ENCODE measurements at regions not wholly inside any gene's neighbourhood (a gene's known extent, or its start where the extent isn't known, plus 50 kb on each side); places are given as distances from the start of the nearest gene placed in this dataset.

GRCh38 chr5:73390972-73391371, 57.6 kb downstream of the FOXD1 start:
- no peaks in the 10 kb centered on the region for H3K9me3 ChIP-seq
- no peaks in the 10 kb centered on the region for H3K36me3 ChIP-seq
- FAIRE-seq (no peak), DNase-seq (no peak), ATAC-seq (no peak)
- H3K27ac ChIP-seq, result no peak overlapping the region
- no peak overlapping the region for H3K4me3 ChIP-seq
- intact Hi-C loops (cut with DNase I), result no loop called here
- TF ChIP-seq, protein P1, sequence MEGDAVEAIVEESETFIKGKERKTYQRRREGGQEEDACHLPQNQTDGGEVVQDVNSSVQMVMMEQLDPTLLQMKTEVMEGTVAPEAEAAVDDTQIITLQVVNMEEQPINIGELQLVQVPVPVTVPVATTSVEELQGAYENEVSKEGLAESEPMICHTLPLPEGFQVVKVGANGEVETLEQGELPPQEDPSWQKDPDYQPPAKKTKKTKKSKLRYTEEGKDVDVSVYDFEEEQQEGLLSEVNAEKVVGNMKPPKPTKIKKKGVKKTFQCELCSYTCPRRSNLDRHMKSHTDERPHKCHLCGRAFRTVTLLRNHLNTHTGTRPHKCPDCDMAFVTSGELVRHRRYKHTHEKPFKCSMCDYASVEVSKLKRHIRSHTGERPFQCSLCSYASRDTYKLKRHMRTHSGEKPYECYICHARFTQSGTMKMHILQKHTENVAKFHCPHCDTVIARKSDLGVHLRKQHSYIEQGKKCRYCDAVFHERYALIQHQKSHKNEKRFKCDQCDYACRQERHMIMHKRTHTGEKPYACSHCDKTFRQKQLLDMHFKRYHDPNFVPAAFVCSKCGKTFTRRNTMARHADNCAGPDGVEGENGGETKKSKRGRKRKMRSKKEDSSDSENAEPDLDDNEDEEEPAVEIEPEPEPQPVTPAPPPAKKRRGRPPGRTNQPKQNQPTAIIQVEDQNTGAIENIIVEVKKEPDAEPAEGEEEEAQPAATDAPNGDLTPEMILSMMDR (IDR thresholded peaks at IDR 0.05), result no peak
- peaks cover 14 to 21% (median 21%) of the 10 kb centered on the region in 3 donors for H3K4me1 ChIP-seq
- 67 to 79% methylated on average over 2 of the region's 2 CpGs for WGBS, 2 donors
- H3K27me3 ChIP-seq, result no peaks in the 10 kb centered on the region

- Histone ChIP-seq H3K36me3 (no peaks in the 10 kb centered on the region), H3K27me3 (no peaks in the 10 kb centered on the region), H3K27ac (no peak overlapping the region), H3K4me1 (peaks cover 11 to 12% (median 12%) of the 10 kb centered on the region in 3 donors), H3K4me3 (no peak overlapping the region), H3K9me3 (no peaks in the 10 kb centered on the region)
- 89 to 90% methylated on average over 2 of the region's 2 CpGs for WGBS, 2 donors
- intact Hi-C loops (cut with DNase I), result no loop called here
- DNase-seq (no peak), ATAC-seq (no peak), FAIRE-seq (no peak)
- TF ChIP-seq, protein P1 (IDR thresholded peaks at IDR 0.05), result no peak
These were observed 59.8 kb downstream of the FOXD1 start for GRCh38 chr5:73388740-73389139.

DNA sequence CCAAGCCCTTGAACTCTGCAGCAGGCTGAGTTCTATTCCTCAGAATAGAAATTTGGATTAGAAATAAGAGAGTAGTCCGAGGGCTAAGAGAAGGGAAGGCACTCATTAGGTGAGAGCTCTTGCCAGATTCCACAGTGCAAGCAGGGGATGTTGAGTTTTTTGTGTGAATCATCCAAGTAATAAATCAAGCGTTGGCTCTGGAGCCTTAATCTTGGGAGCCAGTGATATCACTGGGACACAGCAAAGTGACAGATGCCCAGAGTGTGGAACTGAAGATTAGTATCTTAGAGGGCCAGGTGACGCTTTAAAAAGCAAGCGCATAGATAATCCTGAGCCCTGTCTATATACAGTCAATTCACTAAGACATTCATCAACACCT, 60.3 kb downstream of the FOXD1 start:
- ATAC-seq (no peak), DNase-seq (no peak), FAIRE-seq (no peak)
- no peak overlapping the region for H3K4me3 ChIP-seq
- intact Hi-C loops (cut with DNase I), result no loop called here
- 89 to 90% methylated on average over 4 of the region's 4 CpGs for WGBS, 2 donors
- peaks cover 7 to 8% (median 8%) of the 10 kb centered on the region in 3 donors for H3K4me1 ChIP-seq
- no peaks in the 10 kb centered on the region for H3K27me3 ChIP-seq
- TF ChIP-seq, protein P1 (IDR thresholded peaks at IDR 0.05), result no peak
- no peaks in the 10 kb centered on the region for H3K9me3 ChIP-seq
- H3K36me3 ChIP-seq, result no peaks in the 10 kb centered on the region
- H3K27ac ChIP-seq, result no peak overlapping the region

DNA sequence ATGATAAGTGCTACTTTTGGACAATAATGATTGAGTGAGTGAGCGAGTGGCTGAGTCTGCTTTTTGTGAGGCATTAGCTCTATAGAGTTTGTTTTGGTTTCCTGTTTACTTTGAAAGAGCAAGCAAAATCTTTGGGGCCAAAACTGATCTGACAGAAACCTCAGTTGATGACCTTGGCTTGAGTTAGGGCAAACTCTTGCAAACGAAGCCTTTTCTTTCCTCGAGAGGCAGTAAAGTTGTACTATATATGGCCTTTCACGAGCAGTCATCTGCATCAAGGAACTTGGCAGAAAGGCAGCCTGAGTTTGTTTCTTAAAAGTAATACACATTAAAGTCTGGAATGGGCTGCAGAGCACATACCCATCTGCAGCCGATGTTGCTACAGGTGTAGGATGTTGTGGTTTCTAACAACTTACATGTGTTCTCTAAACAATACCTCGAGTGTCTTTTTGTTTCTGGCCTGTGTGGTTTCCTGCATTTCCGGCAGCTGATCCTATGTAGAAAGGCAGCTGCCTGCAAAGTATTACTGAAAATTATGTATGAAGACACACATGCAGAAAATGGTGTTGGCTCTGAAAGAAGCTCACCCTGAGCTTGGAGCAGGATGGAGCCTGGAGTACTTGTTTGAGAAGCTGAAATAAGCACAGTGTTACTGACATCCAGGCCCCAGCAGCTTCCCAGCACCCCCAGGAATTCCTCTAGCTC, 60.8 kb downstream of the FOXD1 start:
- Histone ChIP-seq H3K9me3 (no peaks in the 10 kb centered on the region), H3K4me1 (peaks cover 3% of the 10 kb centered on the region in 3 donors), H3K27me3 (no peaks in the 10 kb centered on the region), H3K36me3 (no peaks in the 10 kb centered on the region), H3K4me3 (no peak overlapping the region), H3K27ac (no peak overlapping the region)
- 56 to 69% methylated on average over 7 of the region's 7 CpGs for WGBS, 2 donors
- DNase-seq (no peak), FAIRE-seq (no peak), ATAC-seq (peak in 1 of 4 donors; percentile 12)
- intact Hi-C loops (cut with DNase I), result no loop called here
- TF ChIP-seq, protein P1 (IDR thresholded peaks at IDR 0.05), result no peak

GRCh38 chr5:73387149-73387591, 61.4 kb downstream of the FOXD1 start:
- FAIRE-seq (no peak), ATAC-seq (no peak), DNase-seq (no peak)
- intact Hi-C loops (cut with DNase I), result no loop called here
- TF ChIP-seq, protein P1 (IDR thresholded peaks at IDR 0.05), result no peak
- Histone ChIP-seq H3K36me3 (no peaks in the 10 kb centered on the region), H3K9me3 (no peaks in the 10 kb centered on the region), H3K4me3 (no peak overlapping the region), H3K27ac (no peak overlapping the region), H3K4me1 (no peaks in the 10 kb centered on the region), H3K27me3 (peaks cover 0 to 4% (median 0%) of the 10 kb centered on the region in 4 donors)
- 87 to 100% methylated on average over 1 of the region's 1 CpG for WGBS, 2 donors

All from pancreas (tissue), 10 donors.